ENCODE measurements at regions not wholly inside any gene's neighbourhood (a gene's known extent, or its start where the extent isn't known, plus 50 kb on each side); places are given as distances from the start of the nearest gene placed in this dataset.
"Not testable (repeated sequence)": the region's sequence is repeated elsewhere in the genome, so short reads cannot be mapped to it uniquely, and the experiment has no call there.

DNA sequence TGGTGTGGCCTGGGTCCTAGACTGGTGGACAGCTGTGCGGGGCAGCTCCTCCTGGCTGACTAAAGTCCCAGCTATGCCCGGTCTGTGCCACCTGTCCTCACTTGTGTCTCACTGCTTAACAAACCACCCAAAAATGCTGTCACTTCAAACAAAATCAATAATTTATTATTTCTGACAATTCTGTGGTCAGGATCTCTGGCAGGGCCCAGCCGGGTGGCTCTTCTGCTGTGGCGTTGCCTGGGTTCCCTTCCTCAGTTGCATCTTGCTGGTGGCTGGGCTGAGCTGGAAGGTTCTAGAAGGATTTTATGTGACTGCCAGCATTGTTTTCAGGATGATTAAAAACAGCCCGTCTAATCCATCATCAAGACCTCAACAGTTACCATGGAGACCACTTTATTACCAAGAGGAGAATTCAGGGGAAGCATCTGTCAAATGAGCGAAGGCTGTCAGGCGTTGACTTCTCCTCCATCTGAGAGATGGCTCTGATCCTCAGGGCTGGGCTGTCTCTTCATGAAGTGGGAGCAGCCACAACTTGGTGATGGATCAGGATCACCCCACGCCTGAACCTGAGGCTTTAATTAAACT, 280.6 kb upstream of the SFSWAP start:
- no peaks in the 10 kb centered on the region for H3K4me1 ChIP-seq
- TF ChIP-seq POLR2A (IDR thresholded peaks at IDR 0.05) (no peak), CTCF (IDR thresholded peaks at IDR 0.05) (no peak)
- H3K9me3 ChIP-seq, result no peaks in the 10 kb centered on the region
- H3K4me3 ChIP-seq, result no peak overlapping the region
- intact Hi-C loops (cut with DNase I; ENCODE audit: low total_unique reads), result no loop called here
- H3K36me3 ChIP-seq, result no peaks in the 10 kb centered on the region
- H3K27ac ChIP-seq, result no peak overlapping the region
- peaks cover 0 to 18% of the 10 kb centered on the region in 2 donors for H3K27me3 ChIP-seq
- DNase-seq, result no peak

DNA sequence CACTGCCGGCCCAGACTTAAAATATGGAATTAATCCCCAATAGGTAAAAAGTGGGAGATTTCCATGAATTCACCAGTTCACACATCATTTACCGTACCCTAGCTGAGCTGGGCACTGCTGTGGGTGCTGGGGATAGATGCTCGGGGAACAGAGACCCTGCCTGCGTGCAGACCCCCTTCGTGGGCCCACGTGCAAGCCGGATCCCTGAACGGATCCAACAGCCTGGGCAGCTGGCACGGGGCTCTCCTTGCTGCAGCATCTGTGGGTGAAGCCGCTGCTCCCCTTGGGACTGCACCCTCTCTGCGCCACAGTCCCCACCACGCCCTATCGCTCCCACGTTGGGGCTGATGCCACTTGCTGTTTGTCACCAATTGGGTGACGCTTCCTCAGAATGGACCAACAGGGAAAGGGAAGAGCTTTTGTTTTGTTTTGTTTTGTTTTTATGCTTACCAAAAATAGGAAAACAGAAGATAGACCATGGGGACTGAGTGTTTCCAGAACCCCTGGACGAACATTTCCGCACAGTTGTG, 279.7 kb upstream of the SFSWAP start:
- H3K36me3 ChIP-seq; H3K9me3 ChIP-seq; H3K4me1 ChIP-seq; H3K4me3 ChIP-seq; intact Hi-C loops (cut with DNase I; ENCODE audit: low total_unique reads); H3K27ac ChIP-seq; DNase-seq: not testable (repeated sequence)
- H3K27me3 ChIP-seq, result peaks cover 0 to 18% of the 10 kb centered on the region in 2 donors

DNA sequence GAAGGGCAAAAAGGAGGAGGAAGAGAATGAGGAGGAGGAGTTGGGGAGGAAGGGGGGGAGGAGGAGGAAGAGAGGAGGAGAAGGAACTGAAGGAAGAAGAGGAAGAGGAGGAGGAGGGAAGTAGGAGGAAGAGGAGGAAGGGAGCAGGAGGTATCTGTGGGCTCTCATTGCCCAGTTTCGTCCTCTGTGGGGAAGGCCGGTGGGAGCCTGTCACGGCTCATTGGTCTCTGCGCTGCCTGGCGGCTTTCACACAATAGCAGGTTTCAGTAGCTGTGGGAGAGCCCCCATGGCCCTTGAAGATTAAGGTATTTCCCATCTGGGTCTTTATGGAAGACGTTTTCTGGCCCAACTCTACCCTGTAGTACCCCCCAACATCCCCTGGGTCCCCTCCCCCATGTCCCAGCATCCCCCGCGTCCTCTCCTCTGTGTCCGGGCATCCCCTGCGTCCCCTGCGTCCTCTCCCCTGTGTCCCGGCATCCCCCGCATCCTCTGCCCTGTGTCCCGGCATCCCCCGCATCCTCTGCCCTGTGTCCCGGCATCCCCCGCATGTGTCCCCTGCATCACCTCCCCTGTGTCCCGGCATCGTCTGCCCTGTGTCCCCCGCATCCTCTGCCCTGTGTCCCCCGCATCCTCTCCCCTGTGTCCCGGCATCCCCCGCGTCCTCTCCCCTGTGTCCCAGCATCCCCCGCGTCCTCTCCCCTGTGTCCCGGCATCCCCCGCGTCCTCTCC, 278.2 kb upstream of the SFSWAP start:
- Histone ChIP-seq H3K9me3 (no peaks in the 10 kb centered on the region), H3K4me1 (no peaks in the 10 kb centered on the region), H3K27ac (no peak overlapping the region), H3K36me3 (no peaks in the 10 kb centered on the region), H3K4me3 (no peak overlapping the region), H3K27me3 (peaks cover 0 to 18% of the 10 kb centered on the region in 2 donors)
- DNase-seq, result no peak
- intact Hi-C loops (cut with DNase I; ENCODE audit: low total_unique reads), result no loop called here
- TF ChIP-seq CTCF (IDR thresholded peaks at IDR 0.05) (no peak), POLR2A (IDR thresholded peaks at IDR 0.05) (no peak)

- H3K27ac ChIP-seq, result no peak overlapping the region
- peaks cover 0 to 18% of the 10 kb centered on the region in 2 donors for H3K27me3 ChIP-seq
- no peaks in the 10 kb centered on the region for H3K9me3 ChIP-seq
- no peak overlapping the region for H3K4me3 ChIP-seq
- no peak for TF ChIP-seq POLR2A (IDR thresholded peaks at IDR 0.05)
- no peak for TF ChIP-seq CTCF (IDR thresholded peaks at IDR 0.05)
- no peaks in the 10 kb centered on the region for H3K4me1 ChIP-seq
- no peak for DNase-seq
- no peaks in the 10 kb centered on the region for H3K36me3 ChIP-seq
- intact Hi-C loops (cut with DNase I; ENCODE audit: low total_unique reads), result no loop called here
Observed at GRCh38 chr12:131434208-131435125, 276.4 kb upstream of the SFSWAP start.

- intact Hi-C loops (cut with DNase I; ENCODE audit: low total_unique reads), result no loop called here
- no peaks in the 10 kb centered on the region for H3K4me1 ChIP-seq
- TF ChIP-seq POLR2A (IDR thresholded peaks at IDR 0.05) (no peak), CTCF (IDR thresholded peaks at IDR 0.05) (no peak)
- DNase-seq, result no peak
- no peak overlapping the region for H3K27ac ChIP-seq
- H3K36me3 ChIP-seq, result no peaks in the 10 kb centered on the region
- H3K27me3 ChIP-seq, result peaks cover 0 to 7% of the 10 kb centered on the region in 2 donors
- no peaks in the 10 kb centered on the region for H3K9me3 ChIP-seq
- no peak overlapping the region for H3K4me3 ChIP-seq
Observed at GRCh38 chr12:131436922-131437705, 273.8 kb upstream of the SFSWAP start.

Measured in uterus (tissue), 3 donors.